Activated CD8-positive, alpha-beta memory T cell treated with anti-CD3 and anti-CD28 coated beads for 24 hours (primary cell): ENCODE measurements at regions not wholly inside any gene's neighbourhood (a gene's known extent, or its start where the extent isn't known, plus 50 kb on each side); places are given as distances from the start of the nearest gene placed in this dataset.
"Not testable (repeated sequence)": the region's sequence is repeated elsewhere in the genome, so short reads cannot be mapped to it uniquely, and the experiment has no call there.

Source experiments
- DNase-seq: peaks from one replicate; pipeline ENCODE4 v3.0.0-alpha.2; 2020

DNA sequence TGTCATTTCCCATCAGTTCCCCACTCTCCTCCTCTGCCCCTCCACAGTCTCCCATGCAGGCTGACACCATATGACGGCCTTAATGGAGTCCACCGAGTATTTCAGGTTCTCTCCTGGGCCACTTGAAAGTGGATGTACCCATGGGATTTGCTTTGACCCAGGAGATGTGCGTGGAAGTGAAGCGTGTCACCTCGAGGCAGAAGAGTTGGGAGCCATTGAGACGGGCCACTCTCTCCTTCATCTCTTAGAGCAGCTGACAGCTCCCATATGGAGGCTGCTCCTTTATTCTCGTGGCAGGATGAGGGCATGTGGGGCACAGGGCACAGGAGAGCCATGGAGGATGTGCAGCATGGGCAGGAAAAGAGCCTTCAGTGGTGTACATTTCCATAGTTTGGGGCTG is 144.7 kb upstream of the CRYM start:
- DNase-seq = peak; percentile 43

DNA sequence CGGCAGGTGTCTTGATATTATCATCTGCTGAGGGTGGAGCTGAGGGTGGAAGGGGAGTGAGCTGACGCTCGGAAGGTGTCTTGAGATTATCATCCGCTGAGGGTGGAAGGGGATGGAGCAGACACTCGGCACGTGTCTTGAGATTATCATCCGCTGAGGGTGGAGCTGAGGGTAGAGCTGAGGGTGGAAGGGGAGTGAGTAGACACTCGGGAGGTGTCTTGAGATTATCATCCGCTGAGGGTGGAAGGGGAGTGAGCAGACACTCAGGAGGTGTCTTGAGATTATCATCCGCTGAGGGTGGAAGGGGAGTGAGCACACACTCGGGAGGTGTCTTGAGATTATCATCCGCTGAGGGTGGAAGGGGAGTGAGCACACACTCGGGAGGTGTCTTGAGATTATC is 126.6 kb upstream of the CRYM start:
- DNase-seq = not testable (repeated sequence)

DNA sequence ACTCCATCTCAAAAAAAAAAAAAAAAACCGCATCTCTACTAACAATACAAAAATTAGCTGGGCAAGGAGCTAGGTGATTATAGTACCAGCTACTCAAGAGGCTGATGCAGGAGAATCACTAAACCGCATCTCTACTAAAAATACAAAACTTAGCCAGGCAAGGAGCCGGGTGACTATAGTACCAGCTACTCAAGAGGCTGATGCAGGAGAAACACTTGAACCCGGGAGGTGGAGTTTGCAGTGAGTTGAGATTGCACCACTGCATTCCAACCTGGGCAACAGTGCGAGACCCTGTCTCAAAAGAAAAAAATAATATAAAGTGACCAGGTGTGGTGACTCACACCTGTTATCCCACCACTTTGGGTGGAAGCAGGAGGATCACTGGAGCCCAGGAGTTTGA is 119.8 kb upstream of the CRYM start:
- not testable (repeated sequence) for DNase-seq

GRCh38 chr16:21396545-21396944 is 118.5 kb upstream of the CRYM start:
- DNase-seq = not testable (repeated sequence)

- not testable (repeated sequence) for DNase-seq
Measured at GRCh38 chr16:21390634-21391033, 112.5 kb upstream of the CRYM start.

DNA sequence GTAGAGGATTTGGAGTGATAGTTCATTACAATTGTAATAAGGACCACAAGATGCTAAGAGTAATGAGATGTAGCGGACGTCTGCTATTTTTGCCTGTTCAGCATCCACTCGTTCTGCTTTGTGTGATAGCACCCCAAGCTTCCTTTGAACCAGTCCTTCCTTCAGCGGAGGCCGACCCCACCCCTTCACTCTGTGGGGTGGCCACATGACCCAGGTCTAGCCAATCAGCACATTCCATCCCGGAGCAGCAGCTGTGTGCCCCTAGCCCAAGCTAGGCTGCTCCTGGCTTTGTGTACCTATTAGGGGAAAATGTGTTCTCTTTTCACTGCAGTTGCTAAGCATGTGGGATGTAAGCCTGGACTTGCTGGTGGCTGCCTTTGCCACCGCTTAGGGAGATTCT is 111.8 kb upstream of the CRYM start:
- not testable (repeated sequence) for DNase-seq

DNA sequence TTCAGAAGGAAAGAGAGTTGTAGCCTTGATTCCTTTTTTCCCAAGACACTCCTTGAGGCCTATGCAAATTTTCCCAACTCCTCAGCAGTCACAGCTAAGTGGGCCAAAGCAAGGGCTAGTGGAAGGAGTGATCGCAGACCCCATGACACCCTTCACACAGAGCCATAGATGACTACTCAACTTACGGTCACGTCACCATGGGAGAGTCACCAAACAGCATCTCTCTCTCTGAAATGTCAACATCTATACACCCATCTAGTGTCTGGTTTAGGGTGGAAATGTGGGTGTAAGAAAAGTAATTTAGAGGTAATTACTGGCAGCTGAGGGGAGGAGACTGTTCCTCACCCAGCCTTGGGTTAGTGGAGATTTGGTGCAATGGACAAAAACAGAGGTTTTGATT is 109.7 kb upstream of the CRYM start:
- DNase-seq = not testable (repeated sequence)

- DNase-seq = not testable (repeated sequence)
Measured at GRCh38 chr16:21386201-21386915, 108.3 kb upstream of the CRYM start.

- not testable (repeated sequence) for DNase-seq
Measured at GRCh38 chr16:21383682-21384081, 105.6 kb upstream of the CRYM start.

GRCh38 chr16:21379645-21380044 is 101.6 kb upstream of the CRYM start:
- DNase-seq = not testable (repeated sequence)

- DNase-seq = not testable (repeated sequence)
Measured at GRCh38 chr16:21376196-21376899, 98.3 kb upstream of the CRYM start.

DNA sequence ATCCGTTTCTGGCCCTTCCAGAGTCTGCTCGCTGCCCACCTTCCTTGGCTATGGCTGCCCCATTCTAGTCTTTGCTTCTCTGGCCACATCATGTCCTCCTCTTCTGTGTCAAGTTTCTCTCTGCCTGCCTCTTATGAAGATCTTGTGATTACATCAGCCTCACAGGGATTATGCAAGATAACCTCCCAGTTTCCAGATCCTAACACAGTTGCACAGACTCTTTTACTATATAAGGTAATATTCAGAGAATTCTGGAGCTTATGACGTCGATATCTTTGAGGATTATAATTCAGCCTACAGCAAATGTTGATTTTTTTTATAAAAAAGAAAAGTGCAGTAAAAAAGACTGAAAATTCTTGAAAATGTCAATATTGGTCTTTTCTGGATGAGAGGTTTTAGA is 97.2 kb upstream of the CRYM start:
- DNase-seq = not testable (repeated sequence)

DNA sequence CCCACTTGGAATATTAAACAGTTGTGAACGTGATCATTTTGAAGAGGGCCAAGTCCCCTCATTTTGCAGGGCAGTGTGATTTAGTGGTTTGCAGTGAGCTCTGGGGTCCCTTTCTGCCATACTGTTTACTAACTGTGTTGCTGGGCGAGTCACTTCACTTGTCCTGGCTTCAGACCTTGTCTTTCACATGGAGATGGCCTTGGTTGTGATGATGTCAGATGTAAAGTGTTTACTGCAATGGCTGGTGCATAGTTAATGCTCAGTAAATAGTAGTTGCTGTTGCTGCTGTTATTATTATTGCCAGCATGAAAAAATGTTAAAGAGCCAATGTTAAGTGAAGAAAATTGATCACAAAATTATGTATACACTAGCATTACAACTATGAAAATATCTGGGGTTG is 95.4 kb upstream of the CRYM start:
- DNase-seq = not testable (repeated sequence)

DNA sequence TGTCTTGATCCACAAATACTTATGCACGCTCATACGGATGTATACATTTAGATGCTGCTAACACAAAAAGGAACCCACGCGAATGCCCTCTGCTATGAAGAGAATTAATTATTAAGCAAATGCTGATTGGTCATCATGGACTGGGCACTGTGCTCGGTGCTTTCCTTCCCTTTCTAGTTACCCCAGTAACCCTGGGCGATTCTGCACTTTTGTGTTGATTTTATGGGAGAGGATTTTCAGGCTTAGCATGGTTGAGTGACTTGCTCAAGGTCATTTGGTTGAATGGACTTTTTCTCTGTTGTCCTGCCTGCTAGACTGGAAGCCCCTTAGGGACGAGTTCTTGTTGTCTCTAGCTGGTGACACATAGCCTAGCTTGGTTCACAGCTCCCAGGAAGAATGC is 94.8 kb upstream of the CRYM start:
- not testable (repeated sequence) for DNase-seq

- not testable (repeated sequence) for DNase-seq
Measured at GRCh38 chr16:21372162-21372835, 94.2 kb upstream of the CRYM start.

- not testable (repeated sequence) for DNase-seq
Measured at GRCh38 chr16:21370791-21371190, 92.7 kb upstream of the CRYM start.

DNA sequence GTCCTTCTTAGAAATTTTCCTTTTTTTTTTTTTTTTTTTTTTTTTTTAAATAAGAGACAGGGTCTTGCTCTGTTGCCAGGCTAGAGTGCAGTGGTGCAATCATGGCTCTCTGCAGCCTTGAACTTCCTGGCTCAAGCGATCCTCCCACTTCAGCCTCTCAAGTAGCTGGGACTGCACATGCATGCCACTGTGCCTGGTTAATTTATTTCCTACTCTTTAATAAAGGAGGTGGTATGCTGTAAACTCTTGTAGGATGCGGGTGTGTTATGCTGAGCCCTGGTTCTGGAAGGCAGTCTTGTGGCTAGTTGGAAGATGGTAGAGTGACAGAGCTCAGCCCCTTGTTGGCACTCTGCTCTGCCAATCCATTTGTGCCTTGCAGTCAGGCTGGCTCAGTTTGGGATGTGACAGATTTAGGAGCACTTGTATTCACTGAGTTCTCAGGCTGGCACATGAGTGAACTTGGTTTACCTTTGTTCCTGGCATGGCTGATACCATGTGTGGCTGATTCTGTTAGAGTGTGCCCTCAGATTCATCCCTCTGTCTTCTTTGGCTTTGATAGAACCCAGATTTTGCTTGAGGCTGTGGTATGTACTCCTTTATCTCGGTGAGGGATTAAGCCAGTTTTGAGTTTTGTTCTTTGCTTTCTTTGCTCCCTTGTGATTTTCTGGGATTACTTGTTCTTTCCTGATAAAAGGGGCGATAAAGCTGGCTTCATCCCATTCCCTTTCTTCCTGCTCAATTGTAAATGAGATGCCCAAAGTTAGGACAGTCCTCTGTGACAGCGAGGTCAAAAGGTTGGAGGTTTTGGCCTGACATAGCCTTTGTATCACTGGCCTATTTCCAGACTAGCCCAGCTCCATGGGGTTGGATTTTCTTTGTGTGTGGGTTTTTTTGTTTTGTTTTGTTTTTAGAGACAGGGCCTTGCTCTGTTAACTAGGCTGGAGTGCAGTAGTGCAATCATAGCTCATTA is 91.2 kb upstream of the CRYM start:
- DNase-seq = not testable (repeated sequence)

- DNase-seq = not testable (repeated sequence)
Measured at GRCh38 chr16:21367733-21368421, 89.8 kb upstream of the CRYM start.

GRCh38 chr16:21366998-21367397 is 88.9 kb upstream of the CRYM start:
- not testable (repeated sequence) for DNase-seq

GRCh38 chr16:21365541-21365940 is 87.5 kb upstream of the CRYM start:
- DNase-seq = not testable (repeated sequence)

DNA sequence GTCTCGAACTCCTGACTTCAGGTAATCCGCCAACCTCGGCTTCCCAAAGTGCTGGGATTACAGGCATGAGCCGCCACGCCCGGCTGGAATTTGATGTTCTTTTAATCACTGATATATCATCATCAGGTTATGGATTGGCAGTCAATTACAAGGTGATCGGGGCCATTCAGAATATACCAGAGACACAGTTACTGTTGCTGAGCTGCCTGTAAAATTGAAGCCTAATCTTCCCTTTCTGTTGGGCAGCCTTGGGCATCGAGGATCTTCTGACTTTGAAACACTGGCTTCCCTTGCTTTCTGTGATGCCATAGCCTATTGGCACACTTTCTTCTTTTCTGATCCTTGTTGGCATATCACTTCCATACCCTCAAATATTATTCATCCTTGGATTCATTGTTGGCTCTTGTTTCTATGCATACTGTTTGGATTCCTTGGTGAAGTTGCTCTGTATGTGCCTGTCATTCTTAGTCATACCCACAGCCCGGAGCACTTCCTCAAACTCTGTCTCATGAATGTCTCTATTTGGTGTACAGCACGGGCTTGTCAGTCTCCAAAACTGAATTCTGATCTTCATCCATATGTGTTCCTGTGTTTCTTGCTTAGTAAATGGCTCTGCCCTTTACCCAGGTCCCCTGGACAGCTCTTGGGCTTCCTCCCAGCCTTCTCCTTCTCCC is 85.6 kb upstream of the CRYM start:
- not testable (repeated sequence) for DNase-seq
